Gastrocnemius medialis (tissue), 4 donors: ENCODE measurements at regions not wholly inside any gene's neighbourhood (a gene's known extent, or its start where the extent isn't known, plus 50 kb on each side); places are given as distances from the start of the nearest gene placed in this dataset.

Experiments
- ATAC-seq, 2 donors: fragments of 150-250 bp; one replicate each; pipeline ENCODE4 v1.9.1; 2016
- DNase-seq, 2 donors: peaks; one replicate each; pipeline ENCODE4 v3.0.0-alpha.2; 2019
- H3K27ac ChIP-seq, 4 donors: fragments of 200-600 bp; sonication (generic); 1 replicate in 1 of 4; 2 replicates in 3 of 4; pipeline ENCODE4 v1.5.1; 2016 to 2018; ENCODE audit warnings: mild to moderate bottlenecking in 2 of 4, moderate library complexity in 1 of 4
- H3K27me3 ChIP-seq, 3 donors: fragments of 200-600 bp; sonication (generic) in 2 of 3; 1 replicate in 1 of 3; 2 replicates in 2 of 3; pipeline versions ENCODE4 v1.5.1 to v1.6.0; 2016 to 2019; ENCODE audit warnings: mild to moderate bottlenecking in 1 of 3, moderate library complexity in 1 of 3
- H3K36me3 ChIP-seq, 2 donors: fragments of 200-600 bp; sonication (generic) in 1 of 2; one replicate each; pipeline ENCODE4 v1.5.1; 2017 to 2018
- H3K4me1 ChIP-seq, 2 donors: fragments of 200-600 bp; sonication (generic) in 1 of 2; one replicate each; pipeline ENCODE4 v1.5.1; 2016 to 2017; ENCODE audit warnings: mild to moderate bottlenecking in 2 of 2
- H3K4me3 ChIP-seq, 4 donors: fragments of 200-600 bp; sonication (generic) in 3 of 4; 1 replicate in 1 of 4; 2 replicates in 3 of 4; pipeline ENCODE4 v1.5.1; 2016 to 2019; ENCODE audit warnings: mild to moderate bottlenecking in 2 of 4
- H3K9me3 ChIP-seq, 3 donors: fragments of 200-600 bp; sonication (generic) in 2 of 3; 1 replicate in 1 of 3; 2 replicates in 2 of 3; pipeline ENCODE4 v1.5.1; 2016 to 2019
- POLR2A ChIP-seq, 2 donors: fragments of 450-650 bp; IDR thresholded peaks; one replicate each; pipeline ENCODE4 v1.6.1; 2017; ENCODE audit warnings: antibody characterized with exemption in 2 of 2, mild to moderate bottlenecking in 2 of 2, moderate library complexity in 2 of 2
- in situ Hi-C, 4 donors: fragments of 200-750 bp; cut with MboI; loops; one replicate each; pipeline versions ENCODE4 v1.15.0 to v1.8.0; 2017; ENCODE audit warnings: low sequenced_read_pairs in 4 of 4
- intact Hi-C: fragments of 100-400 bp; cut with DNase I; formaldehyde crosslinking; loops from one replicate; pipeline ENCODE4 v1.15.1; 2023; ENCODE audit warnings: low total_unique reads
- TF ChIP-seq, protein P1 (sequence below), 5 experiments: fragments of 450-650 bp in 3 of 5; fragments of 200-600 bp in 2 of 5; sonication (generic) in 2 of 5; IDR thresholded peaks in 4 of 5; conservative IDR thresholded peaks in 1 of 5; 1 replicate in 4 of 5; 2 replicates in 1 of 5; pipeline ENCODE4 v1.5.1; 2016 to 2019; ENCODE audit warnings: antibody characterized with exemption in 5 of 5, mild to moderate bottlenecking in 3 of 5, moderate library complexity in 3 of 5

DNA sequence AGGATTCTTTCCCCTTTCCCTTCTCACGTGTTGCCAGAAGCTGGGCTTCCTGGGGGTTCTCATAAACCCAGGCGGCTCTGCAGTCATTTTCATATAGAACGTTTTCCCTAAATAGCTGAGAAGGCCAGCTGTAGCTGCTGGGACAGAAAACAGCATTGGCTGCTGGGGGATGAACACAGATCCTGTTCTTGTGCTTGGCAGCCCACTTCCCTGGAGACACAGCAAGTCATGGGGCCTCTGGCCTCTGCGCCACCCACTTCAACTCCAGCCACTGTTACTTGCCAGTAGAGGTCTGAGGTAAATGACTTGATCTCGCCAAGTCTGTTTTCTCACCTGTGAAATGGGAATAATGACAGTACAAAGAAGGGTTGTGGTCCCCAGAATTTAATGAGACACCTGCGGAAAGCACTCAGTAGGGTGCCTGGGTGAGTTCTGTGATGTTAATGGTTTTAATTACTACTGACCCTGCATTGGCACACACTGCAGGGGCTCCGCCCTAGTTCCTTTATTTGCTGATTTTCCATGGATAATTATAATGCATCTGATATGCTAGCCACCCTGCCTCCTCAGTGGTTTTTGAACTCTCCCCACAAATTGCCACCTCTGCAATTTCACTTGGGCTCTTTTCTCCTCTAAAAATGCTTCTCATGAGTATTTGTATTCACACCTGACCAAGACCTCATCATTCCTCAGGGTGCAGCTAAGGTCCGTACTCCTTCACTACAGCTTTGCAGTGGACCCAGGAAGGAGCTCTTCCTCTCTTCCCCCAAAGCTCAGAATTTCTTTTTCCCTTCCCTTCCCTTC, 274.7 kb downstream of the RPLP1 start:
- intact Hi-C loops, result loop anchor here (5.0 to 10.0 kb wide), 3 partner anchors 367 to 760 kb away; partner anchors contain the start of gene TLE3
- in situ Hi-C loops, result loop anchor here in 3 of 4 donors (10.0 to 25.0 kb wide), 2 partner anchors 757 to 760 kb away; no protein-coding TSS in a partner anchor
- no peaks in the 10 kb centered on the region for H3K27me3 ChIP-seq
- H3K9me3 ChIP-seq, result no peaks in the 10 kb centered on the region
- DNase-seq (no peak), ATAC-seq (no peak)
- peaks cover 5 to 6% of the 10 kb centered on the region in 2 donors for H3K4me1 ChIP-seq
- H3K4me3 ChIP-seq, result no peak overlapping the region
- no peaks in the 10 kb centered on the region for H3K36me3 ChIP-seq
- TF ChIP-seq, protein P1, sequence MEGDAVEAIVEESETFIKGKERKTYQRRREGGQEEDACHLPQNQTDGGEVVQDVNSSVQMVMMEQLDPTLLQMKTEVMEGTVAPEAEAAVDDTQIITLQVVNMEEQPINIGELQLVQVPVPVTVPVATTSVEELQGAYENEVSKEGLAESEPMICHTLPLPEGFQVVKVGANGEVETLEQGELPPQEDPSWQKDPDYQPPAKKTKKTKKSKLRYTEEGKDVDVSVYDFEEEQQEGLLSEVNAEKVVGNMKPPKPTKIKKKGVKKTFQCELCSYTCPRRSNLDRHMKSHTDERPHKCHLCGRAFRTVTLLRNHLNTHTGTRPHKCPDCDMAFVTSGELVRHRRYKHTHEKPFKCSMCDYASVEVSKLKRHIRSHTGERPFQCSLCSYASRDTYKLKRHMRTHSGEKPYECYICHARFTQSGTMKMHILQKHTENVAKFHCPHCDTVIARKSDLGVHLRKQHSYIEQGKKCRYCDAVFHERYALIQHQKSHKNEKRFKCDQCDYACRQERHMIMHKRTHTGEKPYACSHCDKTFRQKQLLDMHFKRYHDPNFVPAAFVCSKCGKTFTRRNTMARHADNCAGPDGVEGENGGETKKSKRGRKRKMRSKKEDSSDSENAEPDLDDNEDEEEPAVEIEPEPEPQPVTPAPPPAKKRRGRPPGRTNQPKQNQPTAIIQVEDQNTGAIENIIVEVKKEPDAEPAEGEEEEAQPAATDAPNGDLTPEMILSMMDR (IDR thresholded peaks at IDR 0.05 in 4 of 5, conservative IDR thresholded peaks at IDR 0.05 in 1 of 5), result no peak
- no peak for TF ChIP-seq POLR2A (IDR thresholded peaks at IDR 0.05)
- no peak overlapping the region for H3K27ac ChIP-seq

DNA sequence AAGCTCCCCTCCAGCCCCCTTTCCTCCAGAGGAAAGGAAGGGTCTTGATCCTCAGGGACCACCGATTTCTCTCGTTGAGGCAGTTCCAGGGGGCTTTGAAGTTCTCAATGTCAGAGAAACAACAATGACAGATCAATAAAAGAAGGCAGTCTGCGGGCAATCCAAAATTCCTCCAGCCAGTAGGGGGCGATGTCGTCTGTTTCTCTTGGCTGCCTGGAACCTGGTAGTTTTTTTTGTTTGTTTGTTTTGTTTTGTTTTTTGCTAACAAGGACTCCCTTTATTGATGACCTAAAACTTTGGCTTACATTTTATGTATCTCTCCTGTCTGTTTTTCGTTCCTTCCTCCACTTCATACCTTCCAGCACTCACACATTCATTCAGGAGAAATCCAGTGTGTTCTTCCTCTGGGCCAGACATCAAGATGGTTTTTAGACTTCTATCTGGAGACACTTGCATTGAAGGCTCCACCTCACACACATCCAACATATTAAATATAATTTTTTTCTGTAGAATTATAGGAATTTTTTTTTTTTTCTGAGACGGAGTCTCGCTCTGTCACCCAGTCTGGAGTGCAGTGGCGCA, 276.6 kb downstream of the RPLP1 start:
- H3K36me3 ChIP-seq, result no peaks in the 10 kb centered on the region
- H3K27me3 ChIP-seq, result no peaks in the 10 kb centered on the region
- H3K9me3 ChIP-seq, result no peaks in the 10 kb centered on the region
- no peak for DNase-seq
- no peak overlapping the region for H3K4me3 ChIP-seq
- TF ChIP-seq POLR2A (IDR thresholded peaks at IDR 0.05), result no peak
- TF ChIP-seq, protein P1 (IDR thresholded peaks at IDR 0.05 in 4 of 5, conservative IDR thresholded peaks at IDR 0.05 in 1 of 5), result peak; percentile 25 to 77 (median 61)
- no peak for ATAC-seq
- intact Hi-C loops (loop anchor here (5.0 to 10.0 kb wide), 3 partner anchors 366 to 758 kb away; partner anchors contain the start of gene TLE3), in situ Hi-C loops (loop anchor here in 3 of 4 donors (10.0 to 25.0 kb wide), 2 partner anchors 756 to 758 kb away; no protein-coding TSS in a partner anchor)
- H3K4me1 ChIP-seq, result no peaks in the 10 kb centered on the region
- H3K27ac ChIP-seq, result no peak overlapping the region

DNA sequence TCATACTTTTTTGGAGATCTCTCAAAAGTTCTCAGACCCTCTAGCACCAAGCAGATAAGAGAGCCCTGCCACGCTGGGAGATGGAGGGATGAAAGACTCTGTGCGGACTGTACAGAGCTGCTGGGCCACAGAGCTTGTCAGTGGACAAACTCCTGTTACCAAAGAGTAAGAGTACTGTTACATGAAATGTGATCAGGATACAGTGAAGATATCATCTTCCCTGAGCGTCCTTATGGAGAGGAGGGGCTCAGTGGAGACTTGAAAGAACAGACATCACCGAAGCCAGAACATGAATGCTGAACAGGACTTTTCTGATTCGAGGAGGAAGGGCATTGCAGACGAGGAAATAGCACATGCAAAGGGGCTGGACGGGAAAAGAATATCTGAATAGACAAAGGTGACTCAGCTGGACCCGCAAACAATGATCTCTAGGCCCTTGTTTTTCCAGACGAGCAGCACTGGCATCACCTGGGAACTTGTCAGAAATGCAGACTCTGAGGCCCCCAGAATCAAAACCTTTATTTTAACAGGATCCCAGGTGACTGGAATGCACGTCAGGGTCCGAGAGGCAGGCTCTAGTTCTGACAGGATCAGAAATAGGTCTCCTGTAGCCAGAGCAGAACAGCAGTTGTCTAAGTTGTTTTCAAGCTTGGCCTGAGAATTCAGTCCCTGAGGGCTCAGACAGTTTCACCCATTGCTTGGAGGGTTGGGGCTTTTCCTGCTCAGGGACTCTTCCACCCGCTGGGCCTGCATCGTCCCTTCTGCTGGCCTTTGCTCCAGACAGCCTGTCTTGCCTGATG, 277.9 kb downstream of the RPLP1 start:
- Histone ChIP-seq H3K27ac (no peak overlapping the region), H3K36me3 (no peaks in the 10 kb centered on the region), H3K27me3 (no peaks in the 10 kb centered on the region), H3K9me3 (no peaks in the 10 kb centered on the region), H3K4me1 (no peaks in the 10 kb centered on the region), H3K4me3 (no peak overlapping the region)
- in situ Hi-C loops, result loop anchor here in 2 of 4 donors (10.0 to 25.0 kb wide), 2 partner anchors 744 to 757 kb away; no protein-coding TSS in a partner anchor
- no peak for DNase-seq
- no peak for ATAC-seq
- TF ChIP-seq POLR2A (IDR thresholded peaks at IDR 0.05), result no peak
- TF ChIP-seq, protein P1 (IDR thresholded peaks at IDR 0.05 in 4 of 5, conservative IDR thresholded peaks at IDR 0.05 in 1 of 5), result no peak
- intact Hi-C loops, result no loop called here

DNA sequence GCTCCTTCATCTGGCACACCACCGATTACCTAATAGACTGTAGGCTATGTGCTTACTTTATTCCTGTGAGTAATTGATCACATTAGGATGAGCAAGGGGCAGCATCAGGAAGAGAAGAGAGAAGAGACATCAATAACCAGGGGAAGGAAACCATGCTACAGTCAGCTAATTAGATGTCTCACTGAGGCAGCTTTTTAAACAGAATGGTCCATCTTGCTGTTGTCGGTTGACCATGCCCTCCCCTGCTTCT, 278.4 kb downstream of the RPLP1 start:
- H3K27me3 ChIP-seq, result no peaks in the 10 kb centered on the region
- TF ChIP-seq POLR2A (IDR thresholded peaks at IDR 0.05), result no peak
- TF ChIP-seq, protein P1 (IDR thresholded peaks at IDR 0.05 in 4 of 5, conservative IDR thresholded peaks at IDR 0.05 in 1 of 5), result no peak
- no peaks in the 10 kb centered on the region for H3K9me3 ChIP-seq
- intact Hi-C loops, result no loop called here
- H3K27ac ChIP-seq, result no peak overlapping the region
- no peak for ATAC-seq
- H3K36me3 ChIP-seq, result no peaks in the 10 kb centered on the region
- no peaks in the 10 kb centered on the region for H3K4me1 ChIP-seq
- in situ Hi-C loops, result loop anchor here in 2 of 4 donors (10.0 to 25.0 kb wide), 2 partner anchors 744 to 756 kb away; no protein-coding TSS in a partner anchor
- no peak for DNase-seq
- no peak overlapping the region for H3K4me3 ChIP-seq
